ENCODE measurements at regions not wholly inside any gene's neighbourhood (a gene's known extent, or its start where the extent isn't known, plus 50 kb on each side); places are given as distances from the start of the nearest gene placed in this dataset.

DNA sequence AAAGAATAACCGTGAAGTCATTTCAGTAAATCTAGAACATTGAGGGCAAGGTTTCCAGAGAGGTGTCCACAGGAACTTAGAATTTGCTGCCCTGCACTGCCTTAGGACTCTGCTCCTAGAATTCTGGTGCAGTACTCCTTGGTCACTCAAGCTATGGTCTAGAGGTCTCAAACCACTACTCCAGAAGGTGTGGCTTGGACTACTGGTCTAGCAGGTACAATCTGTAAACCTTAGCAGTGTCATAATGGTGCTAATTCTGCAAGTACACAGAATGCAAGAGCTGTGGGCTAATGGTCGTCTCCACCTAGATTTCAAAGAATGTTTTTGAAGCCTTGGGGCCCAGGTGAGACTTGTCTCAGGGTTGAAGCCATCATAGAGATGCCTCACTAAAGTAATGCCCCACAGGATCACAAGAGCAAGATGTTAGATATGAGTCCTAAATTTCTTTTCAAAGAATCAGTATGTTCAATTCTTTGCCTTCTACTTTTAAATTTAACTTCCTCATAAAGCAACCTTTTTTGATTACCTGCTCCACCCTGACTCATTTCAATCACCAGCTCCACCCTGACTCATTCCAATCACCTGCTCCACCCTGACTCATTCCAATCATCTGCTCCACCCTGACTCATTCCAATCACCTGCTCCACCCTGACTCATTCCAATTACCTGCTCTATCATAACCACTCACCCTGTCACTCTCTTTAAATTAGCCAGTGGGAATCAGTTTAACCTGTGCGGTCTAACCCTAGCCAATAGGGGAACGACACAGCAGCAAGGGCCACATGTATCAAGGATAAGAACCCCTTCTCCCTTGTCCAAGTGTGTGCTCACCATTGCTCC is 1111.8 kb upstream of the ACO1 start:
- TF ChIP-seq, protein P1, sequence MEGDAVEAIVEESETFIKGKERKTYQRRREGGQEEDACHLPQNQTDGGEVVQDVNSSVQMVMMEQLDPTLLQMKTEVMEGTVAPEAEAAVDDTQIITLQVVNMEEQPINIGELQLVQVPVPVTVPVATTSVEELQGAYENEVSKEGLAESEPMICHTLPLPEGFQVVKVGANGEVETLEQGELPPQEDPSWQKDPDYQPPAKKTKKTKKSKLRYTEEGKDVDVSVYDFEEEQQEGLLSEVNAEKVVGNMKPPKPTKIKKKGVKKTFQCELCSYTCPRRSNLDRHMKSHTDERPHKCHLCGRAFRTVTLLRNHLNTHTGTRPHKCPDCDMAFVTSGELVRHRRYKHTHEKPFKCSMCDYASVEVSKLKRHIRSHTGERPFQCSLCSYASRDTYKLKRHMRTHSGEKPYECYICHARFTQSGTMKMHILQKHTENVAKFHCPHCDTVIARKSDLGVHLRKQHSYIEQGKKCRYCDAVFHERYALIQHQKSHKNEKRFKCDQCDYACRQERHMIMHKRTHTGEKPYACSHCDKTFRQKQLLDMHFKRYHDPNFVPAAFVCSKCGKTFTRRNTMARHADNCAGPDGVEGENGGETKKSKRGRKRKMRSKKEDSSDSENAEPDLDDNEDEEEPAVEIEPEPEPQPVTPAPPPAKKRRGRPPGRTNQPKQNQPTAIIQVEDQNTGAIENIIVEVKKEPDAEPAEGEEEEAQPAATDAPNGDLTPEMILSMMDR (IDR thresholded peaks at IDR 0.05; ENCODE audit: low read depth, low read length) = no peak
- no peaks in the 10 kb centered on the region for H3K27me3 ChIP-seq
- no peaks in the 10 kb centered on the region for H3K4me1 ChIP-seq
- no peaks in the 10 kb centered on the region for H3K36me3 ChIP-seq
- no peak overlapping the region for H3K4me3 ChIP-seq (ENCODE audit: low read depth, low read length)
- no peak for DNase-seq
- no peaks in the 10 kb centered on the region for H3K9me3 ChIP-seq

DNA sequence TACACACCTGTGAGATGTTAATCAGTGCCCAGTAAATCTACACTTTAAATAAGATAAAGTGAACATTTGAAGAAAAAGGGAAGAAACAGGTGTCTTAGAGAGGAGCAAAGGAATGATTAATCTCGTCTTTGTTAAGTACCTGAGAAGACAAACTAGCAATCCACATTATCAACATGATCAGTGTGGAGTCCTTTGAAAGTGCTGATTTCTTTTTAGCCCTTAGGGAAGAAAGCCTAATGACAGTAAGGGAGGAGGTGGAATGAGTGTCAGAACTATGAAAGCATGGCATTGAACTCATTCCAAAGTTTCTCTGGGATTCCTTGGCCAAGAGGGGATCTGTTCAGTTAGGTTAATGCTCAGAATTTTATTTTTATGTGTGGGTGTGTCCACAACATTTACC is 1109.0 kb upstream of the ACO1 start:
- DNase-seq = no peak
- H3K4me1 ChIP-seq = no peaks in the 10 kb centered on the region
- TF ChIP-seq, protein P1 (IDR thresholded peaks at IDR 0.05; ENCODE audit: low read depth, low read length) = no peak

DNA sequence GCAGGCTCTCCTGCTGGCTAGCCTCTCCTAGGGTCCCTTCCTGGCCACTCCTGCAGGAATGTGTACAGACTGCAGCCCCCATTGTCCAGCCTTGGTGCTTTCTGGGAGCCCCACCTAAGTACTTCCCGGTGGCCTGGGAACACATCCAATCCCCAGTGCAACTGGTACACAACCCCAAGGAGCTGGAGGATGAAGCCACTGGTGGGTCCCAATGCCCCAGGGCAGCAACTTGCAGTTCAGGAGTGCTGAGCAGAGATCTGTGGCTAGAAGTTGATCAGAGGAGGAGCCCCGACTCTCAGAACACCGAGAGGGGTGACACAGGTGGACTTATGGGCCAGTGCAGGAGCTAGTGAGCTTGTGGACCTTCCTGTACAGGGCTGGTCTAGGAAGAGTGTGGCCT is 1093.7 kb upstream of the ACO1 start:
- Histone ChIP-seq H3K36me3 (no peaks in the 10 kb centered on the region), H3K4me3 (ENCODE audit: low read depth, low read length) (no peak overlapping the region), H3K27me3 (no peaks in the 10 kb centered on the region), H3K9me3 (no peaks in the 10 kb centered on the region), H3K4me1 (no peaks in the 10 kb centered on the region)
- no peak for DNase-seq
- TF ChIP-seq, protein P1 (IDR thresholded peaks at IDR 0.05; ENCODE audit: low read depth, low read length) = no peak

More for the DNA sequence above, 1109.0 kb upstream of the ACO1 start:
- Histone ChIP-seq H3K36me3 (no peaks in the 10 kb centered on the region), H3K4me3 (ENCODE audit: low read depth, low read length) (no peak overlapping the region), H3K27me3 (no peaks in the 10 kb centered on the region), H3K9me3 (no peaks in the 10 kb centered on the region)

DNA sequence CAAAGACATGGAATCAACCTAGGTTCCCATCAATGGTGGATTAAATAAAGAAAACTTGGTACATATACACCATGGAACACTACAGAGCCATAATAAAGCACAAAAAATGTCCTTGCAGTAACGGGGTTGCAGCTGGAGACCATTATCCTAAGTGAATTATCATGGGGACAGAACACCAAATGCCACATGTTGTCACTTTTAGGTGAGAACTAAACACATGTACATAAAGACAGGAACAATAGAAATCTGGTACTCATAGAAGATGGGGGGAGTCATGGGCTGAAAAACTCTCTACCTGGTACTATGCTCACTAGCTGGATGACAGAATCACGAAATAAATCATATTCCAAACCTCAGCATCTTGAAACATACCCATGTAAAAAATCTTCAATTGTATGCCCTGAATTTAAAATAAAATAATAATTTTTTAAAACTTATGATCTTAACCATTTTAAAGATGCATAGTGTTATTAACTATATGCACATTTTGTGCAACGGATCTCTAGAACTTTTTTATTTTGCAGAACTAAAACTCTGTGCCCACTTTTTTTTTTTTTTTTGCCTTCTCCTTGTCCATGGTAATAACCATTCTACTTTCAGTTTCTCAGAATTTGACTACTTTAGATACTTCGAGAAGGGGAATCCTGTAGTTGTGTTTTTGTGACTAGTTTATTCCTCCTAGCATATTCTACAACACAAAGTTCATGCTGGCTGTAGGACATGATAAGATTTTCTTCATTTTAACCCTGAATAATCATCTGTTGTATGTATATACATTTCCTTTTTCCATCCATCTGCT is 1081.6 kb upstream of the ACO1 start:
- Histone ChIP-seq H3K27me3 (no peaks in the 10 kb centered on the region), H3K36me3 (no peaks in the 10 kb centered on the region), H3K9me3 (no peaks in the 10 kb centered on the region), H3K4me1 (no peaks in the 10 kb centered on the region; the same call in 1 of the 2 replicates), H3K4me3 (ENCODE audit: low read depth, low read length) (no peak overlapping the region)
- TF ChIP-seq, protein P1 (IDR thresholded peaks at IDR 0.05; ENCODE audit: low read depth, low read length) = no peak
- no peak for DNase-seq

DNA sequence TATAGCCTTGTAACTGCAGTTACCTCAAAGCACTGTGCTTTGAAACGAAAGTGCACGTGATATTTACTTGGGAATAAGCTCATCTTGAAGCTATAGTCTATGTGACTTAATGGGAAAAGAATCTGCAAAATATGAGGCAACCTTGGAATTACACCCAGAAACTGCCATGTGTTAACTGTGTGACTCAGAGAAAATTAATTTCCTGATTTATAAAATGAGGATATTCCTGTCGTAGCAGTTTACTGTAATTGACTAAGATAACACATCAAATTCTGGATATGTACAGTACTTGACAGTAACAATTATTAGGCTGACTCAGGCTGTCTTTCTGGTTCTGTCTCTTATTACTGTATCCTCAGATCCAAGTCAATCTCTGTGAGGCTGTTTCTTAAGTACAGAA is 1079.9 kb upstream of the ACO1 start:
- H3K27me3 ChIP-seq = no peaks in the 10 kb centered on the region
- H3K9me3 ChIP-seq = no peaks in the 10 kb centered on the region
- no peak for DNase-seq
- peak overlapping the region; percentile 48 for H3K4me3 ChIP-seq (ENCODE audit: low read depth, low read length)
- TF ChIP-seq, protein P1 (IDR thresholded peaks at IDR 0.05; ENCODE audit: low read depth, low read length) = no peak
- H3K36me3 ChIP-seq = no peaks in the 10 kb centered on the region
- no peaks in the 10 kb centered on the region; the same call in 1 of the 2 replicates for H3K4me1 ChIP-seq
